MM.1S (cell line): ENCODE measurements at regions not wholly inside any gene's neighbourhood (a gene's known extent, or its start where the extent isn't known, plus 50 kb on each side); places are given as distances from the start of the nearest gene placed in this dataset.

Source experiments
- EZH2 ChIP-seq: fragments of 300-600 bp; sonication (generic); optimal IDR thresholded peaks from 2 replicates; pipeline ENCODE3; 2017; ENCODE audit warnings: low read depth, mild to moderate bottlenecking, antibody characterized with exemption, low read length, mixed read lengths
- EZH2phosphoT487 ChIP-seq: fragments of 300-600 bp; sonication (generic); IDR thresholded peaks from 2 replicates; pipeline ENCODE4 v1.6.1; 2018; ENCODE audit warnings: antibody characterized with exemption, low read length
- TF ChIP-seq, protein P1 (sequence below): fragments of 300-600 bp; sonication (generic); IDR thresholded peaks from 2 replicates; pipeline ENCODE4 v1.5.1; 2016; ENCODE audit warnings: antibody characterized with exemption, low read length, mixed read lengths

- TF ChIP-seq, protein P1, sequence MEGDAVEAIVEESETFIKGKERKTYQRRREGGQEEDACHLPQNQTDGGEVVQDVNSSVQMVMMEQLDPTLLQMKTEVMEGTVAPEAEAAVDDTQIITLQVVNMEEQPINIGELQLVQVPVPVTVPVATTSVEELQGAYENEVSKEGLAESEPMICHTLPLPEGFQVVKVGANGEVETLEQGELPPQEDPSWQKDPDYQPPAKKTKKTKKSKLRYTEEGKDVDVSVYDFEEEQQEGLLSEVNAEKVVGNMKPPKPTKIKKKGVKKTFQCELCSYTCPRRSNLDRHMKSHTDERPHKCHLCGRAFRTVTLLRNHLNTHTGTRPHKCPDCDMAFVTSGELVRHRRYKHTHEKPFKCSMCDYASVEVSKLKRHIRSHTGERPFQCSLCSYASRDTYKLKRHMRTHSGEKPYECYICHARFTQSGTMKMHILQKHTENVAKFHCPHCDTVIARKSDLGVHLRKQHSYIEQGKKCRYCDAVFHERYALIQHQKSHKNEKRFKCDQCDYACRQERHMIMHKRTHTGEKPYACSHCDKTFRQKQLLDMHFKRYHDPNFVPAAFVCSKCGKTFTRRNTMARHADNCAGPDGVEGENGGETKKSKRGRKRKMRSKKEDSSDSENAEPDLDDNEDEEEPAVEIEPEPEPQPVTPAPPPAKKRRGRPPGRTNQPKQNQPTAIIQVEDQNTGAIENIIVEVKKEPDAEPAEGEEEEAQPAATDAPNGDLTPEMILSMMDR: no peak
- TF ChIP-seq EZH2phosphoT487 (no peak), EZH2 (no peak)
These were observed 607.8 kb upstream of the B3GALT2 start for GRCh38 chr1:193794239-193794638.
